ENCODE measurements at regions not wholly inside any gene's neighbourhood (a gene's known extent, or its start where the extent isn't known, plus 50 kb on each side); places are given as distances from the start of the nearest gene placed in this dataset.

DNA sequence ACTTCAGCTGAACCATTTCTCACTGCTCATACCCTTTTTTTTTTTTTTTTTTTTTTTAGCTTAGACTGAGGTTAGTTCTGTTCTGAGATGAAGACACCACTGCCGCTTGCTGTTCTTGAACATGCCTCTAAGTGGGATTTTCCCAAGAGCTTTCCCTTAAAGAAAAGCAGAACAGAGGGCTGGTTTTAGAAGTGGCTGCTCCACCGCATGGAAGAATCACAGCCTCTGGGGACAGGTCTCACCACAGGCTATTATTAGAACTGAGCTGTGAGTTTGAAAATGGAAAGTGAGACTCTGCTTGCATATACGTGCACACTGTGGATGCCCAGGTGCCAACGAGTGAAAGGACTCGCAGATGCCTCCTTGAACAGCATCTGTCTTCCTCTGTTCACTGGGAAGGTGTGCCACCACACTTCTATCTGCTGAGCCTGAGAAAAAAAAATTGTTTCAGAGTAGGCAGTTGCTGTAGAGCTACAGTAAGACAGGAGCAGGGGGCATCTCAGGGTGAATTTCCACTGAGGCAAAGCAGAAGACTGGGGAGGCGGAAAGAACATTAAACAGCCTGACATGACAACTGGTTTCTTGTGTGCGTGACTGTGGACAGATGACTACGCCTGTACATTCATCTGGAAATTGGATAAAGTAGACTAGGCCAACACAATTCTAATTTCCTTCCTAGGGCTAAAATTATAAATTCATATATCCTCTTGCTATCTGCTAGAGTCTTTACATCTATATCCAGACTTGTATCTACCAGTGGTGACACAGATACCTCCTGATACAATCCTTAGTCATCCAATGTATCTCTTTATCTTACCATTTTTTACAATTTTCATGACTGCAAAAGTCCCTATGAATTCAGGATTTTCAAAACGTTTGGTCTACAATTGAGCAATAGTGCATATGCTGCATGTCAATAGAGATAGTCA is 1045.7 kb upstream of the CELF4 start:
- no peaks in the 10 kb centered on the region for H3K36me3 ChIP-seq (ENCODE audit: control insufficient read depth, low read length)
- no peaks in the 10 kb centered on the region for H3K4me1 ChIP-seq (ENCODE audit: control insufficient read depth, low read length)
- H3K27ac ChIP-seq (ENCODE audit: low read depth, low read length): no peak overlapping the region
- H3K4me2 ChIP-seq (ENCODE audit: low read length): no peak overlapping the region
- no peaks in the 10 kb centered on the region for H3K9me3 ChIP-seq (ENCODE audit: control insufficient read depth, insufficient read depth, low read length)
- no peak overlapping the region for H3K4me3 ChIP-seq (ENCODE audit: low read length)
- no peaks in the 10 kb centered on the region for H3F3A ChIP-seq (ENCODE audit: control insufficient read depth, insufficient read depth)
- H3K9me2 ChIP-seq (replicated peaks; ENCODE audit: control insufficient read depth, low read length): no peaks in the 10 kb centered on the region
- H3K27me3 ChIP-seq (ENCODE audit: control insufficient read depth, low read length): no peaks in the 10 kb centered on the region
- TF ChIP-seq, protein P1, sequence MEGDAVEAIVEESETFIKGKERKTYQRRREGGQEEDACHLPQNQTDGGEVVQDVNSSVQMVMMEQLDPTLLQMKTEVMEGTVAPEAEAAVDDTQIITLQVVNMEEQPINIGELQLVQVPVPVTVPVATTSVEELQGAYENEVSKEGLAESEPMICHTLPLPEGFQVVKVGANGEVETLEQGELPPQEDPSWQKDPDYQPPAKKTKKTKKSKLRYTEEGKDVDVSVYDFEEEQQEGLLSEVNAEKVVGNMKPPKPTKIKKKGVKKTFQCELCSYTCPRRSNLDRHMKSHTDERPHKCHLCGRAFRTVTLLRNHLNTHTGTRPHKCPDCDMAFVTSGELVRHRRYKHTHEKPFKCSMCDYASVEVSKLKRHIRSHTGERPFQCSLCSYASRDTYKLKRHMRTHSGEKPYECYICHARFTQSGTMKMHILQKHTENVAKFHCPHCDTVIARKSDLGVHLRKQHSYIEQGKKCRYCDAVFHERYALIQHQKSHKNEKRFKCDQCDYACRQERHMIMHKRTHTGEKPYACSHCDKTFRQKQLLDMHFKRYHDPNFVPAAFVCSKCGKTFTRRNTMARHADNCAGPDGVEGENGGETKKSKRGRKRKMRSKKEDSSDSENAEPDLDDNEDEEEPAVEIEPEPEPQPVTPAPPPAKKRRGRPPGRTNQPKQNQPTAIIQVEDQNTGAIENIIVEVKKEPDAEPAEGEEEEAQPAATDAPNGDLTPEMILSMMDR (IDR thresholded peaks at IDR 0.05; ENCODE audit: low read depth, low read length, poor library complexity, severe bottlenecking): no peak
- no peak for TF ChIP-seq EZH2phosphoT487 (IDR thresholded peaks at IDR 0.05; ENCODE audit: borderline replicate concordance, low read length)
- no peaks in the 10 kb centered on the region for H4K20me1 ChIP-seq (ENCODE audit: control insufficient read depth, insufficient read depth, low read depth, low read length)
- H3K79me2 ChIP-seq (ENCODE audit: control insufficient read depth, low read length): no peaks in the 10 kb centered on the region

DNA sequence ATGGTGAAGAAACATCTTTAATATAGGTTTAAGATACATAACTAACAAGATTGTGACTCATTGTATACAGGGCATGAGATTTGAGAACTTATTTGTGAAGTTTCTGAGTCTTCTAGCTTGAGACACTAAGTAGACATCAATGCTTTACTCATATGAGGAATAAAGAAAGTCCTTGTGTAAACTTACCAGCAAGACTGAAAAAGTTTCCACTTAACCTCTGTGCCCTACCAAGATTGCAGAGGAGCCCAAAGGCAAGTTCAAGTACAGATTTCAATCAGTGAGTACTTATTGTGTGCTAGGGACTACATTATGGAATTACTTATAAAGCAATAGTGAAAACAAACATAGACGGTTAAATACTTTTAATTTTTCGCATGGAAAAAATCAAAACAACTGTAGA is 1041.2 kb upstream of the CELF4 start:
- TF ChIP-seq, protein P1 (IDR thresholded peaks at IDR 0.05; ENCODE audit: low read depth, low read length, poor library complexity, severe bottlenecking): no peak
- TF ChIP-seq EZH2phosphoT487 (IDR thresholded peaks at IDR 0.05; ENCODE audit: borderline replicate concordance, low read length): no peak
- Histone ChIP-seq H3F3A (ENCODE audit: control insufficient read depth, insufficient read depth) (no peaks in the 10 kb centered on the region), H3K4me2 (ENCODE audit: low read length) (no peak overlapping the region), H3K79me2 (ENCODE audit: control insufficient read depth, low read length) (no peaks in the 10 kb centered on the region), H3K4me1 (ENCODE audit: control insufficient read depth, low read length) (no peaks in the 10 kb centered on the region), H3K36me3 (ENCODE audit: control insufficient read depth, low read length) (no peaks in the 10 kb centered on the region), H4K20me1 (ENCODE audit: control insufficient read depth, insufficient read depth, low read depth, low read length) (no peaks in the 10 kb centered on the region), H3K27me3 (ENCODE audit: control insufficient read depth, low read length) (no peaks in the 10 kb centered on the region), H3K27ac (ENCODE audit: low read depth, low read length) (no peak overlapping the region), H3K9me2 (replicated peaks; ENCODE audit: control insufficient read depth, low read length) (no peaks in the 10 kb centered on the region), H3K9me3 (ENCODE audit: control insufficient read depth, insufficient read depth, low read length) (no peaks in the 10 kb centered on the region), H3K4me3 (ENCODE audit: low read length) (no peak overlapping the region)

DNA sequence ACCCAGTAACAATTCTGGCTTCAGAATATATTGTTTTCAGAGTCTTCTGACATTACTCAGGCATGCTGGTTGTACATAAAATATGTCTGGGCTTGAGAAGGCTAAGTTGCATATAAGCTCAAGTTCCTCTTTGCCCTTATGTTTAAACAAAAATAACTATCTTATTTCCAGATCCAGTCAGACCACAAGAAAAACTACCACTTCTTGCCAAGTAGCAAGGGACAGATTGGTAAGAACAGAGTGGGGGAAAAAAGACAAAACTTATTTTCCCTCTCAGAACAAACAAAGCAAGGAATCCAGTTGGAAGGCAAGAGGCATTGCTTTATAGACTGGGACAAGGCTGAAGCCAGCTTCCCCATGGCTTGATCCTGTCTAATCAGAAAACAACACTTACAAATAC is 1036.7 kb upstream of the CELF4 start:
- TF ChIP-seq, protein P1 (IDR thresholded peaks at IDR 0.05; ENCODE audit: low read depth, low read length, poor library complexity, severe bottlenecking): no peak
- TF ChIP-seq EZH2phosphoT487 (IDR thresholded peaks at IDR 0.05; ENCODE audit: borderline replicate concordance, low read length): no peak
- H3K4me2 ChIP-seq (ENCODE audit: low read length): no peak overlapping the region

More for the DNA sequence above, 1036.7 kb upstream of the CELF4 start:
- H3K27me3 ChIP-seq (ENCODE audit: control insufficient read depth, low read length): no peaks in the 10 kb centered on the region
- H3K79me2 ChIP-seq (ENCODE audit: control insufficient read depth, low read length): no peaks in the 10 kb centered on the region
- H3K9me2 ChIP-seq (replicated peaks; ENCODE audit: control insufficient read depth, low read length): no peaks in the 10 kb centered on the region; the same call in 1 of the 2 replicates
- no peak overlapping the region for H3K4me3 ChIP-seq (ENCODE audit: low read length)
- no peaks in the 10 kb centered on the region for H4K20me1 ChIP-seq (ENCODE audit: control insufficient read depth, insufficient read depth, low read depth, low read length)
- H3F3A ChIP-seq (ENCODE audit: control insufficient read depth, insufficient read depth): no peaks in the 10 kb centered on the region
- H3K27ac ChIP-seq (ENCODE audit: low read depth, low read length): no peak overlapping the region
- no peaks in the 10 kb centered on the region for H3K4me1 ChIP-seq (ENCODE audit: control insufficient read depth, low read length)
- H3K36me3 ChIP-seq (ENCODE audit: control insufficient read depth, low read length): no peaks in the 10 kb centered on the region
- H3K9me3 ChIP-seq (ENCODE audit: control insufficient read depth, insufficient read depth, low read length): no peaks in the 10 kb centered on the region

Measured in DOHH2 (cell line).